H1 (cell line): ENCODE measurements at regions not wholly inside any gene's neighbourhood (a gene's known extent, or its start where the extent isn't known, plus 50 kb on each side); places are given as distances from the start of the nearest gene placed in this dataset.

Source experiments
- BCL11A ChIP-seq, 2 experiments: IDR thresholded peaks; one replicate each; pipeline ENCODE4 v1.6.1; 2011; ENCODE audit warnings: low read depth in 2 of 2, low read length in 2 of 2, mild to moderate bottlenecking in 2 of 2
- EZH2 ChIP-seq: fragments of 200-600 bp; sonication (generic); IDR thresholded peaks from 2 replicates; pipeline ENCODE4 v1.7.1; 2012; ENCODE audit warnings: low read depth, mild to moderate bottlenecking, moderate library complexity, low read length, inconsistent platforms; ENCODE audit not compliant: severe bottlenecking
- FOSL1 ChIP-seq: IDR thresholded peaks from 2 replicates; pipeline ENCODE4 v1.6.1; 2011; ENCODE audit warnings: mild to moderate bottlenecking, low read depth, low read length, moderate library complexity; ENCODE audit not compliant: insufficient read depth
- TAF1 ChIP-seq: IDR thresholded peaks from 2 replicates; pipeline ENCODE4 v1.6.1; 2011; ENCODE audit warnings: mild to moderate bottlenecking, low read depth, low read length

GRCh38 chr3:3919316-3919715 is 120.1 kb downstream of the LRRN1 start:
- TF ChIP-seq FOSL1 = no peak
- no peak for TF ChIP-seq EZH2
- no peak for TF ChIP-seq TAF1
- no peak for TF ChIP-seq BCL11A (IDR thresholded peaks at IDR 0.05; ENCODE audit: low read depth in 2 of 2, low read length in 2 of 2)
